ENCODE measurements at regions not wholly inside any gene's neighbourhood (a gene's known extent, or its start where the extent isn't known, plus 50 kb on each side); places are given as distances from the start of the nearest gene placed in this dataset.

GRCh38 chr2:204207866-204208265 is 271.3 kb downstream of the ICOS start:
- Histone ChIP-seq H3K4me1 (ENCODE audit: control insufficient read depth in 3 of 3, insufficient read depth in 3 of 3, low read length in 3 of 3) (no peaks in the 10 kb centered on the region), H3K27ac (ENCODE audit: low read depth, low read length) (no peak overlapping the region), H3K27me3 (ENCODE audit: control insufficient read depth in 3 of 3, insufficient read depth in 3 of 3, low read length in 3 of 3) (no peaks in the 10 kb centered on the region), H3K4me3 (ENCODE audit: low read length in 3 of 3) (no peak overlapping the region), H3K9ac (ENCODE audit: low read depth in 1 of 3, low read length in 3 of 3) (no peak overlapping the region), H3K9me3 (ENCODE audit: control insufficient read depth in 3 of 3, low read length in 3 of 3) (no peaks in the 10 kb centered on the region), H3K36me3 (ENCODE audit: control insufficient read depth in 3 of 3, insufficient read depth in 3 of 3, low read length in 3 of 3) (no peaks in the 10 kb centered on the region)

- Histone ChIP-seq H3K27me3 (ENCODE audit: control insufficient read depth in 3 of 3, insufficient read depth in 3 of 3, low read length in 3 of 3) (no peaks in the 10 kb centered on the region), H3K4me1 (ENCODE audit: control insufficient read depth in 3 of 3, insufficient read depth in 3 of 3, low read length in 3 of 3) (no peaks in the 10 kb centered on the region), H3K9me3 (ENCODE audit: control insufficient read depth in 3 of 3, low read length in 3 of 3) (no peaks in the 10 kb centered on the region), H3K36me3 (ENCODE audit: control insufficient read depth in 3 of 3, insufficient read depth in 3 of 3, low read length in 3 of 3) (no peaks in the 10 kb centered on the region), H3K27ac (ENCODE audit: low read depth, low read length) (no peak overlapping the region), H3K4me3 (ENCODE audit: low read length in 3 of 3) (no peak overlapping the region), H3K9ac (ENCODE audit: low read depth in 1 of 3, low read length in 3 of 3) (no peak overlapping the region)
Observed at GRCh38 chr2:204213588-204213987, 277.0 kb downstream of the ICOS start.

GRCh38 chr2:204218040-204218439 is 281.5 kb downstream of the ICOS start:
- no peaks in the 10 kb centered on the region for H3K4me1 ChIP-seq (ENCODE audit: control insufficient read depth in 3 of 3, insufficient read depth in 3 of 3, low read length in 3 of 3)
- H3K27ac ChIP-seq (ENCODE audit: low read depth, low read length), result no peak overlapping the region
- no peak overlapping the region for H3K4me3 ChIP-seq (ENCODE audit: low read length in 3 of 3)
- no peak overlapping the region for H3K9ac ChIP-seq (ENCODE audit: low read depth in 1 of 3, low read length in 3 of 3)
- H3K36me3 ChIP-seq (ENCODE audit: control insufficient read depth in 3 of 3, insufficient read depth in 3 of 3, low read length in 3 of 3), result no peaks in the 10 kb centered on the region
- no peaks in the 10 kb centered on the region for H3K9me3 ChIP-seq (ENCODE audit: control insufficient read depth in 3 of 3, low read length in 3 of 3)
- no peaks in the 10 kb centered on the region for H3K27me3 ChIP-seq (ENCODE audit: control insufficient read depth in 3 of 3, insufficient read depth in 3 of 3, low read length in 3 of 3)

DNA sequence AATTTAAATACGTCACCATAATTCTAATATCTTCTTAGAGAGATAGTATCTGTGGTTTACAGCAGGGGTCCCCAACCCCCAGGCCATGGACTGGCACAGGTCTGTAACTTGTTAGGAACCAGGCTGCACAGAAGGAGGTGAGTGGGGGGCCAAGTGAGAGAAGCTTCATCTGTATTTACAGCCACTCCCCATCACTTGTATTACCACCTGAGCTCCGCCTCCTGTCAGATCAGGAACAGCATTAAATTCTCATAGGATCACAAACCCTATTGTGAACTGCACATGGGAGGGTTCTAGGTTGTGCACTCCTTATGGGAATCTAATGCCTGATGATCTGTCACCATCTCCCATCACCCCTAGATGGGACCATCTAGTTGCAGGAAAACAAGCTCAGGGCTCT is 282.6 kb downstream of the ICOS start:
- Histone ChIP-seq H3K4me1 (ENCODE audit: control insufficient read depth in 3 of 3, insufficient read depth in 3 of 3, low read length in 3 of 3) (no peaks in the 10 kb centered on the region), H3K27me3 (ENCODE audit: control insufficient read depth in 3 of 3, insufficient read depth in 3 of 3, low read length in 3 of 3) (no peaks in the 10 kb centered on the region), H3K9me3 (ENCODE audit: control insufficient read depth in 3 of 3, low read length in 3 of 3) (no peaks in the 10 kb centered on the region), H3K36me3 (ENCODE audit: control insufficient read depth in 3 of 3, insufficient read depth in 3 of 3, low read length in 3 of 3) (no peaks in the 10 kb centered on the region), H3K9ac (ENCODE audit: low read depth in 1 of 3, low read length in 3 of 3) (no peak overlapping the region), H3K4me3 (ENCODE audit: low read length in 3 of 3) (no peak overlapping the region), H3K27ac (ENCODE audit: low read depth, low read length) (no peak overlapping the region)

GRCh38 chr2:204220896-204221295 is 284.3 kb downstream of the ICOS start:
- Histone ChIP-seq H3K27ac (ENCODE audit: low read depth, low read length) (no peak overlapping the region), H3K9me3 (ENCODE audit: control insufficient read depth in 3 of 3, low read length in 3 of 3) (no peaks in the 10 kb centered on the region), H3K36me3 (ENCODE audit: control insufficient read depth in 3 of 3, insufficient read depth in 3 of 3, low read length in 3 of 3) (no peaks in the 10 kb centered on the region), H3K4me3 (ENCODE audit: low read length in 3 of 3) (no peak overlapping the region), H3K27me3 (ENCODE audit: control insufficient read depth in 3 of 3, insufficient read depth in 3 of 3, low read length in 3 of 3) (no peaks in the 10 kb centered on the region), H3K9ac (ENCODE audit: low read depth in 1 of 3, low read length in 3 of 3) (no peak overlapping the region), H3K4me1 (ENCODE audit: control insufficient read depth in 3 of 3, insufficient read depth in 3 of 3, low read length in 3 of 3) (no peaks in the 10 kb centered on the region)

DNA sequence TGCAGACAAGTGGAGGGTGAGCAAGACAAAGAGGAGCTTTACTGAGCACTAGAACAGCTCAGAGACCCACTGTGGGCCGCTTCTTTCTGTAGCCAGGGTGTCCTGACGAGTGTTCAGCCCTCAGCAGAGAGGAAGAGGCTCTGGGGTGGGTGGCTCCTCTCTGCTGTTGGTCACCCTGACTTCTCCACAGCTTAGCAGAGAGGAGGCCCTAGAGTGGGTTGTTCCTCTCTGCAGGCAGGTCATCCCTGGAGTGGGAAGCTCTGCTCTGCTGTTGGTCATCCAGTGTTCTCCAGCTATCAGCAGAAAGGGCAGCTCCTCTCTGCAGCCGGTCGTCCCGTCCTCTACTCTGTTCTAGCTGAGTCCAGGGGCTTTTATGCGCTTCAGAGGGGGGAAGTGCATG is 286.5 kb downstream of the ICOS start:
- no peaks in the 10 kb centered on the region for H3K9me3 ChIP-seq (ENCODE audit: control insufficient read depth in 3 of 3, low read length in 3 of 3)
- no peaks in the 10 kb centered on the region for H3K4me1 ChIP-seq (ENCODE audit: control insufficient read depth in 3 of 3, insufficient read depth in 3 of 3, low read length in 3 of 3)
- H3K36me3 ChIP-seq (ENCODE audit: control insufficient read depth in 3 of 3, insufficient read depth in 3 of 3, low read length in 3 of 3), result no peaks in the 10 kb centered on the region
- H3K27me3 ChIP-seq (ENCODE audit: control insufficient read depth in 3 of 3, insufficient read depth in 3 of 3, low read length in 3 of 3), result no peaks in the 10 kb centered on the region
- no peak overlapping the region for H3K27ac ChIP-seq (ENCODE audit: low read depth, low read length)
- no peak overlapping the region for H3K9ac ChIP-seq (ENCODE audit: low read depth in 1 of 3, low read length in 3 of 3)
- H3K4me3 ChIP-seq (ENCODE audit: low read length in 3 of 3), result no peak overlapping the region

DNA sequence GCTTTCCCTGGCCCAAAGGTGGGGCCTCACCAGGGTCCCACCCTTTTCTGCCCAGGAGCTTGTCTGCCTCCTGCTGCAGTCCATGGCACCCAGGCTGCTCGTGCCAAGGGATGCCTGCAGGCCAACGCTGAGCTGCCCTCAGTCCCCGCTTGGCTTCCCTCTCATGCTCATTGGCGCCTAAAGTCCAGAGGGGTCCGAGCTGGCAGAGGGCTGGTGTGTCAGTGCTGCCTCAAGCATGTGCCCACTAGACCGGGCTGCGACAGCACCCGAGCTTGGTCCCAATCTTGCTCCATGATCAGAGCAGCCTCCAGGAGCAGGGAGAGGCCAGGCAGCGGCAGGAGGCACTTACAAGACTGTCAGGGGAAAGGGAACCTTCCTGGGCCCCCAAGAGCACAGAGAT is 287.0 kb downstream of the ICOS start:
- no peaks in the 10 kb centered on the region for H3K4me1 ChIP-seq (ENCODE audit: control insufficient read depth in 3 of 3, insufficient read depth in 3 of 3, low read length in 3 of 3)
- no peaks in the 10 kb centered on the region for H3K27me3 ChIP-seq (ENCODE audit: control insufficient read depth in 3 of 3, insufficient read depth in 3 of 3, low read length in 3 of 3)
- H3K9me3 ChIP-seq (ENCODE audit: control insufficient read depth in 3 of 3, low read length in 3 of 3), result no peaks in the 10 kb centered on the region
- H3K36me3 ChIP-seq (ENCODE audit: control insufficient read depth in 3 of 3, insufficient read depth in 3 of 3, low read length in 3 of 3), result no peaks in the 10 kb centered on the region
- no peak overlapping the region for H3K27ac ChIP-seq (ENCODE audit: low read depth, low read length)
- H3K4me3 ChIP-seq (ENCODE audit: low read length in 3 of 3), result no peak overlapping the region
- H3K9ac ChIP-seq (ENCODE audit: low read depth in 1 of 3, low read length in 3 of 3), result no peak overlapping the region

DNA sequence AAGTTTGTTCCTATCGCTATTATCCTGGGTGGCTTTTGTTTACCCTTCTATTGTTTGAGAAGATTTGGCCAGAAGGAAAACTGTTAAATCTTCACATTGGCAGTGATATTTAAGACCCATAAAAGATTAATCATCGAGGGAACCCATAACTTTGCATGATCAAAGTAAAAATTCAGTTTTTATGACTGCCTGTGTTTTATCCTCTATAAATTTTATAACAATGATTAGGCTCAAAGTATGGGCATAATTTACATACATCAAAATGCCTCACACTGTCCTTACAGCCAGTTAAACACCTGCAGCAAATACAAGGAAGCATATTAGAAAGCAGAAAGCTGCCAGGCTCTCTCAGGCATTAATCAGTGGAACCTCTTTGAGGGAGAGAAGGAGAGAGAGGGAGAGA is 289.1 kb downstream of the ICOS start:
- Histone ChIP-seq H3K27ac (ENCODE audit: low read depth, low read length) (no peak overlapping the region), H3K36me3 (ENCODE audit: control insufficient read depth in 3 of 3, insufficient read depth in 3 of 3, low read length in 3 of 3) (no peaks in the 10 kb centered on the region), H3K4me3 (ENCODE audit: low read length in 3 of 3) (no peak overlapping the region), H3K27me3 (ENCODE audit: control insufficient read depth in 3 of 3, insufficient read depth in 3 of 3, low read length in 3 of 3) (peaks cover 0 to 4% (median 0%) of the 10 kb centered on the region in 3 donors), H3K9me3 (ENCODE audit: control insufficient read depth in 3 of 3, low read length in 3 of 3) (no peaks in the 10 kb centered on the region), H3K4me1 (ENCODE audit: control insufficient read depth in 3 of 3, insufficient read depth in 3 of 3, low read length in 3 of 3) (no peaks in the 10 kb centered on the region), H3K9ac (ENCODE audit: low read depth in 1 of 3, low read length in 3 of 3) (no peak overlapping the region)

DNA sequence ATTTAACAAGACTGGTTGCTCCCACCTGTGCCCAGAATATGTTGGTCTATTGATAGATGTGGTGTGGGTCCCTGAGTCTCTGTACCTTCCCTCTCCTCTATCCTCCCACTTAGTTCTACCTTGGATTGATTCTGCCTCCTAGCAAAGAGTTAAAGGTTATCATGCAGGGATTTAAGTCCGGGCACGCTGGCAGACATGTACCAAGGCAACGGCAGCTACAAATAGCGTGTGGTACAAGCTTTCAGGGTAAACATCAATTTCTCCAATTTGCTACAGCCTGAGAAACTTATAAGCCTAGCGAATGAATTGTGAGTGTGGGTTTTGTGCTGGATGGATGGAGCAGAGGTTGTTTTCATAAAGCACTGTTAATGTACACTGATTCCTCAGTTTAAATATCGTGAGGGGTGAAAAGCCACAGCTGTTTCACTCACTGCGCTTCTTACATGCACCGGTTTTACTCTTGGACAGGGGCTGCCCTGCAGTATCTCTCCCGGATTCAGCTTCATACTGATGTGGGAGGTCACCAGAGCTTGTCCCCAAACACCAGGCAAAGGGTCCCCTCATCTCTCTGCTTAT is 289.8 kb downstream of the ICOS start:
- Histone ChIP-seq H3K4me1 (ENCODE audit: control insufficient read depth in 3 of 3, insufficient read depth in 3 of 3, low read length in 3 of 3) (no peaks in the 10 kb centered on the region), H3K9ac (ENCODE audit: low read depth in 1 of 3, low read length in 3 of 3) (no peak overlapping the region), H3K36me3 (ENCODE audit: control insufficient read depth in 3 of 3, insufficient read depth in 3 of 3, low read length in 3 of 3) (no peaks in the 10 kb centered on the region), H3K9me3 (ENCODE audit: control insufficient read depth in 3 of 3, low read length in 3 of 3) (no peaks in the 10 kb centered on the region), H3K4me3 (ENCODE audit: low read length in 3 of 3) (no peak overlapping the region), H3K27ac (ENCODE audit: low read depth, low read length) (no peak overlapping the region), H3K27me3 (ENCODE audit: control insufficient read depth in 3 of 3, insufficient read depth in 3 of 3, low read length in 3 of 3) (peaks cover 0 to 4% (median 0%) of the 10 kb centered on the region in 3 donors)

GRCh38 chr2:204228169-204228886 is 291.8 kb downstream of the ICOS start:
- Histone ChIP-seq H3K4me3 (ENCODE audit: low read length in 3 of 3) (no peak overlapping the region), H3K36me3 (ENCODE audit: control insufficient read depth in 3 of 3, insufficient read depth in 3 of 3, low read length in 3 of 3) (no peaks in the 10 kb centered on the region), H3K4me1 (ENCODE audit: control insufficient read depth in 3 of 3, insufficient read depth in 3 of 3, low read length in 3 of 3) (no peaks in the 10 kb centered on the region), H3K27me3 (ENCODE audit: control insufficient read depth in 3 of 3, insufficient read depth in 3 of 3, low read length in 3 of 3) (peaks cover 0 to 4% (median 0%) of the 10 kb centered on the region in 3 donors), H3K9ac (ENCODE audit: low read depth in 1 of 3, low read length in 3 of 3) (no peak overlapping the region), H3K27ac (ENCODE audit: low read depth, low read length) (no peak overlapping the region), H3K9me3 (ENCODE audit: control insufficient read depth in 3 of 3, low read length in 3 of 3) (no peaks in the 10 kb centered on the region)

Measured in skeletal muscle tissue (tissue), 3 donors.